ENCODE measurements at regions not wholly inside any gene's neighbourhood (a gene's known extent, or its start where the extent isn't known, plus 50 kb on each side); places are given as distances from the start of the nearest gene placed in this dataset.

DNA sequence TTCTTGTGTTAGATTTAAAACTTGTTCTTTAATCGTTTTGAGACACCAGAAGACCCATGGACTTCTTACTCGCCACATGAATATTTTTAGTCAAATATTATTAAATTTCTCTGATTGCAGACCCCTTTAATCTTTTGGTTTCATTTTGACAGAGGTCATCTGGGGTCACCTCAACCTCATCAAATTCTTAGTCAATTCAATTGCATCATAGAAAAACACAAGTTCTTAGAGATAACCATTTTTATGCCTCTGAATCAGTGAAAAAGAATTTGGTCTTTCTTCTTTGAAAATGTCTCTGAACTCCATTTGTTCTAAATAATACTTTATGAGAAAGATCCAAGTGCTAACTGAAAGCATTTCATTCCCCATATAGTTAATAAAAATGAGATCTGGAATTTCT lies 55.2 kb upstream of the CBLN4 start:
- DNase-seq (ENCODE audit: low read depth): no peak
- TF ChIP-seq, protein P1, sequence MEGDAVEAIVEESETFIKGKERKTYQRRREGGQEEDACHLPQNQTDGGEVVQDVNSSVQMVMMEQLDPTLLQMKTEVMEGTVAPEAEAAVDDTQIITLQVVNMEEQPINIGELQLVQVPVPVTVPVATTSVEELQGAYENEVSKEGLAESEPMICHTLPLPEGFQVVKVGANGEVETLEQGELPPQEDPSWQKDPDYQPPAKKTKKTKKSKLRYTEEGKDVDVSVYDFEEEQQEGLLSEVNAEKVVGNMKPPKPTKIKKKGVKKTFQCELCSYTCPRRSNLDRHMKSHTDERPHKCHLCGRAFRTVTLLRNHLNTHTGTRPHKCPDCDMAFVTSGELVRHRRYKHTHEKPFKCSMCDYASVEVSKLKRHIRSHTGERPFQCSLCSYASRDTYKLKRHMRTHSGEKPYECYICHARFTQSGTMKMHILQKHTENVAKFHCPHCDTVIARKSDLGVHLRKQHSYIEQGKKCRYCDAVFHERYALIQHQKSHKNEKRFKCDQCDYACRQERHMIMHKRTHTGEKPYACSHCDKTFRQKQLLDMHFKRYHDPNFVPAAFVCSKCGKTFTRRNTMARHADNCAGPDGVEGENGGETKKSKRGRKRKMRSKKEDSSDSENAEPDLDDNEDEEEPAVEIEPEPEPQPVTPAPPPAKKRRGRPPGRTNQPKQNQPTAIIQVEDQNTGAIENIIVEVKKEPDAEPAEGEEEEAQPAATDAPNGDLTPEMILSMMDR (IDR thresholded peaks at IDR 0.05; ENCODE audit: low read depth, low read length, missing control alignments): no peak
- in situ Hi-C loops (cut with HindIII; ENCODE audit: low sequenced_read_pairs): no loop called here
- H3K4me3 ChIP-seq (ENCODE audit: low read depth, low read length): no peak overlapping the region

DNA sequence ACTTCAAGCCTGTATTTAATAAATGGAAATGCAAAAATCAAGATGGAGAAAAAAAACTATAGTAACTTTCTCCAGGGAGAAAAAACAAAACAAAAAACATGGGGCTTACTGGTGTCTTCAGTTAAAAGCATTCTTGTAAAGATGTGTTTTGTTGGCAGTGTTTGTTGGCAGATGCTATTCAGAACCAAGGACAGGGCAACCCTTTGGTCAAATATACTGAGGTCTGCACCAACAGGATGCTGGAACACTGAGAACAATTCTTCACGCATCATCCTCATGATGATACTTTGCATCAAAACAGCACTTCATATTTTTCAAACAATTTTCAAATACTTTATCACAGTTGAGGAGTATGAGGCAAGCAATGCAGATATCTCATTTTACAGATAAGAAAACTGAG lies 63.7 kb upstream of the CBLN4 start:
- no peak for DNase-seq (ENCODE audit: low read depth)
- TF ChIP-seq, protein P1 (IDR thresholded peaks at IDR 0.05; ENCODE audit: low read depth, low read length, missing control alignments): no peak
- in situ Hi-C loops (cut with HindIII; ENCODE audit: low sequenced_read_pairs): no loop called here
- no peak overlapping the region for H3K4me3 ChIP-seq (ENCODE audit: low read depth, low read length)

DNA sequence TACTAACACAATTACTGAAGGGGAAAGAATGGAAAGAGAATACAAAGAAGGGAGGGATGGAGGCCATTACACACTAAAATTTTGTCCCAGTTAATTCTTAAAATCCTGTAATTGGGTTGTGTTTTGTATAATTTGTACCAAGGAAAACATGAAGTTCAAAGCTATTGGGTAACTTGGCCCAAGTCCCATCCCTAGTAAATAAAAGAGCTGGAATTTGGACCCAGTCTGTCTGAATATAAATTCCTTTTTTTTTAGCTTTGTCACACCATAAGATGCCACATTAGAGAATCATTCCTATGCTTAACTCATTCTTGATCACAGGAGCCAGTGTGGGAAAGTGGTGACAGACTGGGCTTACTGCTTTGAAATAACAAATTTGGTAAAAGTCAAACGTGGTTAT lies 66.8 kb upstream of the CBLN4 start:
- H3K4me3 ChIP-seq (ENCODE audit: low read depth, low read length): no peak overlapping the region
- TF ChIP-seq, protein P1 (IDR thresholded peaks at IDR 0.05; ENCODE audit: low read depth, low read length, missing control alignments): no peak
- in situ Hi-C loops (cut with HindIII; ENCODE audit: low sequenced_read_pairs): no loop called here
- DNase-seq (ENCODE audit: low read depth): no peak

DNA sequence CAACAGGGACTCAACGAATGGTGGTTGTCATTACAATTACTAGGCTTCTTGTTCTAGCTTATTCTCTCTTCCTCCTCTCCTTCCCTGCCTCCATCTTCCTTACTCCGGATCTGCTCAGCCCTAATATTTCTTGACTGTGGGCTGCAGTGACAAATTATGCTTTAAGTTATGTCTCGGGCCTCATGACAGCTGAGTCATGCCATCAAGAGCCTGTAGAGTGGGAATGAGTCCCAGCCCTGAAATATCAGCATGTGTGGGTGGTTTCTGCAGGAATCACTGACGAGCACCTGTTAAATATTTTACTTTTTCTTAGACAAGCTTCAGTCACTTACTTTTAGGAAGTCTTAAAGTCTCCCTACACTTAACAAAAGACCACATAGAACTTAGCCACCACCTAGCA lies 83.1 kb upstream of the CBLN4 start:
- no peak for DNase-seq (ENCODE audit: low read depth)
- H3K4me3 ChIP-seq (ENCODE audit: low read depth, low read length): no peak overlapping the region
- TF ChIP-seq, protein P1 (IDR thresholded peaks at IDR 0.05; ENCODE audit: low read depth, low read length, missing control alignments): no peak
- in situ Hi-C loops (cut with HindIII; ENCODE audit: low sequenced_read_pairs): no loop called here

DNA sequence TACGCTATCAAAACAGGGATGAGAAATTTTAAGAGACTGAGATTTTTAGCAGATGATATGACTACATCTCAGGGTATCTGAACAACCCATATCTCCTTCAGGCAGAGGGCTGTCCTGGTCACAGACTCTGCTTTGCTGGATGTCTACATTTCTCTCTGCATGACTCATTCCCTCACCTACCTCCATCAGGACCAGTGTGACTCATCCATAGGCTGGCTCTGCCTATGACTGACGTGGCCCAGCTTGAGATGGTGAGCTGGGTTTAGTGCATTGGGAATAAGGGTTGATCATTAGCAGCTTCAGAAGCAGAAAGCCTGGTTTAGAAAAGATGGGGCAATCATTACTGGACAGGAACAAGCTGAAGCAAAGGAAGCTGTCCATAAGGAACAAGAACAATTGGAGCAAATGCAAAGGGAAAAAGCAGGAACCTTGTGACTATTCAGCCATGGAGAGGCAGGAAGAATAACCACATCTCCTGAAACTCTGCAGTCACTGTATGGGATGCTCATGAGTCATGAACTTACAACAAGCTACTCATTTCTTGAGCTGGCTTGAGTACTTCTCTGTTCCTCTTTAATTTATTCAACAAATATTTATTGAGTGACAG lies 86.4 kb upstream of the CBLN4 start:
- in situ Hi-C loops (cut with HindIII; ENCODE audit: low sequenced_read_pairs): no loop called here
- H3K4me3 ChIP-seq (ENCODE audit: low read depth, low read length): no peak overlapping the region
- no peak for DNase-seq (ENCODE audit: low read depth)
- TF ChIP-seq, protein P1 (IDR thresholded peaks at IDR 0.05; ENCODE audit: low read depth, low read length, missing control alignments): no peak

DNA sequence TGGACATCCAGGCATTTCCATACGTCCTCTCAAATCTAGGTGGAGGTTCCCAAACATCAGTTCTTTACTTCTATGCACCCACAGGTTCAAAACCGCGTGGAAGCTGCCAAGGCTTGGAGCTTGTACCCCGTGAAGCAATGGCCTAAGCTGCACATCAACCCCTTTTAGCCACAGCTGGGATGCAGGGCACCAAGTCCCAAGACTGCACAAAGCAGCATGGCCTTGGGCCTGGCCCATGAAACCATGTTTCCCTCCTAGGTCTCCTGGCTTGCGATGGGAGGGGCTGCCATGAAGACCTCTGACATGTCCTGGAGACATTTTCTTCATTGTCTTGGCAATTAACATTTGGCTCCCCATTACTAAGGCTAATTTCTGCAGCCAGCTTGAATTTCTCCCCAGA lies 88.9 kb upstream of the CBLN4 start:
- no peak for DNase-seq (ENCODE audit: low read depth)
- H3K4me3 ChIP-seq (ENCODE audit: low read depth, low read length): no peak overlapping the region
- in situ Hi-C loops (cut with HindIII; ENCODE audit: low sequenced_read_pairs): no loop called here
- TF ChIP-seq, protein P1 (IDR thresholded peaks at IDR 0.05; ENCODE audit: low read depth, low read length, missing control alignments): no peak

All from astrocyte of the cerebellum (primary cell).